Muscle of leg (tissue), 3 donors: ENCODE measurements at regions not wholly inside any gene's neighbourhood (a gene's known extent, or its start where the extent isn't known, plus 50 kb on each side); places are given as distances from the start of the nearest gene placed in this dataset.

Source experiments
- DNase-seq: peaks from one replicate; pipeline ENCODE4 v3.0.0; 2013
- H3K27ac ChIP-seq: one replicate; pipeline ENCODE4 v1.5.1; 2013; ENCODE audit warnings: mild to moderate bottlenecking, low read length, control low read depth
- H3K27me3 ChIP-seq: one replicate; pipeline ENCODE4 v1.6.1; 2013; ENCODE audit warnings: low read length; ENCODE audit not compliant: control insufficient read depth, insufficient read depth
- H3K36me3 ChIP-seq: one replicate; pipeline ENCODE4 v1.6.1; 2013; ENCODE audit warnings: low read length; ENCODE audit not compliant: control insufficient read depth, insufficient read depth
- H3K4me1 ChIP-seq: one replicate; pipeline ENCODE4 v1.6.1; 2013; ENCODE audit warnings: low read length; ENCODE audit not compliant: control insufficient read depth, insufficient read depth
- H3K4me3 ChIP-seq: one replicate; pipeline ENCODE4 v1.5.1; 2013; ENCODE audit warnings: low read length, control low read depth
- H3K9me3 ChIP-seq: replicated peaks from 2 replicates; pipeline ENCODE4 v1.6.1; 2013; ENCODE audit warnings: low read depth, low read length; ENCODE audit not compliant: control insufficient read depth
- WGBS: methylation state at CpG from one replicate; pipeline ENCODE4 v1.1.5; 2013; ENCODE audit warnings: missing lambda C conversion rate; ENCODE audit not compliant: insufficient coverage; 5-methylcytosine and 5-hydroxymethylcytosine counted together

DNA sequence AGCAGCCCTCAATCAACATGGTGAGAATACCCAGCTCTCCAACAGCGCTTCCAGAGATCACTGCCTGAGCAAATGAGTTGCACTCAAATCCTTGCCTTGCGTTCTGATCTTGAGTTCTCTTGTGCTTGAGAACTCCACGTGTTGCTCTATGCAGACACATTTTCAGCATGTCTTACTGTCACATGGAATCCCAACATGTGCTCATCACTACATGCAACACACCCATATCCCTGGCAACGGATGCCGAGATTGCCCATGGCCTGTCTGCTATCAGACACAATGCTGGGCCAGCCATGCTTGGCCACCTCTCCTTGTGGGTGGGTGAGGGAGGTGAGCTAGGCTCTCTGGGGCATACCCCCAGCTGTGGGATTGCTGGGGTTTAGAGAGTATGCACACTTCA, 91.9 kb upstream of the LDAH start:
- Histone ChIP-seq H3K9me3 (no peaks in the 10 kb centered on the region), H3K4me3 (no peak overlapping the region), H3K27ac (no peak overlapping the region), H3K36me3 (no peaks in the 10 kb centered on the region), H3K27me3 (peaks cover 9% of the 10 kb centered on the region), H3K4me1 (peaks cover 4% of the 10 kb centered on the region)
- DNase-seq = no peak
- WGBS = 79% methylated on average over 3 of the region's 5 CpGs

DNA sequence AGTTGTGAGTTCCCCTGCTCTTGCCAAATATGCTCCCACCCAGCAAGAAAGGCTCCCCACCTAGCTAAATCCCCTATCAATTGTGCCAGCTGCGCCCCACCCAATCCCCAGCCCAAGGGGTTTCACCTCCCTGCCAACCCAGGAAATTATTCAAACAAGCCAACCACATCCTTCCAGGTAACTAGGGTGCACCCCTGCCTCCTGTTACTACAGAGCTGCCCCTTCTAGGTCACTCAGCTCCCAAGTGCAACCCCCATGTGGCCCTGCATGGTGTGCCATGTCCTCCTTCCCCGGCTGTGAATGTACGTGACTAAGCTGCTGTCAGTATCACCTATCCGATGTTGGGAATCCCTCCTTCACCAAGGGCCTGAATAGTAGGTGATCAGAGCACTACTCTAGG, 91.2 kb upstream of the LDAH start:
- H3K36me3 ChIP-seq = no peaks in the 10 kb centered on the region
- H3K4me1 ChIP-seq = peaks cover 4% of the 10 kb centered on the region
- H3K9me3 ChIP-seq = no peaks in the 10 kb centered on the region
- WGBS = 84% methylated on average over 4 of the region's 4 CpGs
- no peak overlapping the region for H3K27ac ChIP-seq
- no peak overlapping the region for H3K4me3 ChIP-seq
- H3K27me3 ChIP-seq = peaks cover 9% of the 10 kb centered on the region
- DNase-seq = no peak

DNA sequence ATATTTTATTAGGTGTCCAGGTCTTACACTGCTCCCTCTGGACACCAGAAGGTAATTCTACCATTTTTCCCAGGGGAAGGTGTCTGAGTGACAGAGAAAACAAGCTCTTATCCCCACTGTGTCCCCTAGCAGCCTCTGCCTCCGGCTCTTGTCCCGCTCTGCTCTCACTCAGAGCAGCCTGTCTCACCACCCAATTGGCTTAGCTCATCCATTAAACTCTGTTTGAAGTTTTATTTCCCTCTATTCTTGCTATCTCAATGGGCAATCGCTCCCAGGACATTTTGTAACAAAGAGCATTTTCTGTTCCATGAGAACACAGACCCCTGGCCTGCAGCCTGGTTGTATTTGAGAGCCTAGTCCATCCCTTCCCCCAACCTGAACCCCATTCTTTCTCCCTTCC, 90.6 kb upstream of the LDAH start:
- DNase-seq = no peak
- WGBS = 52% methylated on average over 3 of the region's 3 CpGs
- no peak overlapping the region for H3K4me3 ChIP-seq
- H3K27ac ChIP-seq = no peak overlapping the region
- H3K27me3 ChIP-seq = peaks cover 9% of the 10 kb centered on the region
- no peaks in the 10 kb centered on the region for H3K9me3 ChIP-seq
- no peaks in the 10 kb centered on the region for H3K36me3 ChIP-seq
- H3K4me1 ChIP-seq = peaks cover 4% of the 10 kb centered on the region

DNA sequence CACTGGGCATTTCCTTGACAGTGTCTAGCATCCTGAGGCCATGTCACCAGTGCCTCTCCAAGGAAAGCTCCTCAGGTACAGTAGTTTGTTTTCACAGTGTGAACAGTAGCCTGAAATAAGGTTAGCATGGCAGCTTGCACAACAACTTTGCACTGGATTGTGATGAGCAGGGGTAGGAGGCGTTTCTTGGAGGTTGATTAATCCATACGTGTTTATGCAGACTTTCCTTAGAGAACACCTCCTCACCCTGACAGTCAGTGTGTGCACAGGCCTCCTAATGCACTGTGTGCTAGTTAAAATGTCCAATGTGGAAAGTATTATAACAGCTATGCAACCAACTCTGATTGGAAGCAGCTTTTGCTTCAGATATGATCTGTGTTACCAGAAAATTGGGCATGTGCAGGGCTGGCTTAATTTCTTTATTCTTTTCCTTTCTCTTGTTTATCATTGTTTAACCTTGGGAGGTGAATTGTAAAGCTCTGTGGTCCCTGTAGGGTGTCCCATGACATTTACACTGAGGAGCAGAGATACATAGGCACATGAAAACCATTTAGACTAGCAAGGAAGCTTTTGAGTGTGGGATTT, 77.2 kb upstream of the LDAH start:
- WGBS = no CpG with 5 or more reads among the region's 2 CpGs
- no peak overlapping the region for H3K27ac ChIP-seq
- H3K36me3 ChIP-seq = no peaks in the 10 kb centered on the region
- peaks cover 8% of the 10 kb centered on the region for H3K27me3 ChIP-seq
- no peaks in the 10 kb centered on the region for H3K9me3 ChIP-seq
- H3K4me1 ChIP-seq = no peaks in the 10 kb centered on the region
- H3K4me3 ChIP-seq = no peak overlapping the region
- no peak for DNase-seq

DNA sequence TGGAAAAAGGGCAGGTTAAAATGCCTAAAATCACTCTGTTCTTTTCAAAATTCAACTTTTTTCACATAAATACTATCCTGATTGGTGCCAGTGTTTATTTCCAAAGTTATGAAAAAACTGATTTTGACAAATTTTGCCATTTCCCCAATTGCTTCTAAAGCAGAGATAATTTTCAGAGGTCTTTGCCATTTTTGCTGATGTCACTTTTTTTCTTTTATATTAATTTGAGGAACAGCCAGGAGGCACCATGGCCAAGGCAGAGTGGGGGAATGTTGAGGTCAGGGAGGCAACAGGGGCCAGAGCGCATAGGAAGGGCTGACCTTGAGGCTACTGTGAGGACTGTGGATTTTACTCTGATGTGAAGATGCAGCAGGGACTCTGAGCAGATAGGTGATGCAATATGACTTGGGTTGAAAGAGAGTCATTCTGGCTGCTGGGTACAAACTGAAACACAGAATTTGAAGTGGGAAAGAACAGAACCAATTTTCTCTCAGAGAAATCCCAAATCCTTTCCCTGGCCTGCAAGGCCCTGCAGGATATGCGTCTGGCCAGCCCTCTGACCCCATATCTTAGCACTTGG, 75.1 kb upstream of the LDAH start:
- Histone ChIP-seq H3K4me3 (no peak overlapping the region), H3K9me3 (no peaks in the 10 kb centered on the region), H3K27me3 (peaks cover 8% of the 10 kb centered on the region), H3K27ac (no peak overlapping the region), H3K4me1 (no peaks in the 10 kb centered on the region), H3K36me3 (no peaks in the 10 kb centered on the region)
- DNase-seq = no peak
- 81% methylated on average over 2 of the region's 2 CpGs for WGBS

DNA sequence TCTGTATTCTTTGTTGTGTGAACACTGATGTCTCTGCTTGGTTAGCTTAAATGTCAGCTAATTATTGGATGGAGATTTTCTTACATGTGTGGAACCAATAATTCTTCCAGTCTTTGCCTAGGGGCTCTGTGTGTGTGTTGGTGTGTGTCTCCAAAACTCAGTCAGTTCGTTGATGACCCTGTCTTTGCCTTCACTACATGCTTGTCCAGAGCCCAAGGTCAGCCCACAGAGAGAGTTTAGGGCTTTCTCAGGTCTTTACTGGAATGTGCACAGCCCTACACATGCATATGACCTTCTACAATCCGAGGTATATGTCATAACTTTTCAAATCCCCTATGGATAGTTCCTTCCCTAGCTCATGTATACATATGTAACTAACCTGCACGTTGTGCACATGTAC, 74.1 kb upstream of the LDAH start:
- no CpG with 5 or more reads among the region's 3 CpGs for WGBS
- DNase-seq = no peak
- Histone ChIP-seq H3K4me1 (no peaks in the 10 kb centered on the region), H3K27me3 (peaks cover 8% of the 10 kb centered on the region), H3K36me3 (no peaks in the 10 kb centered on the region), H3K4me3 (no peak overlapping the region), H3K9me3 (no peaks in the 10 kb centered on the region), H3K27ac (no peak overlapping the region)

DNA sequence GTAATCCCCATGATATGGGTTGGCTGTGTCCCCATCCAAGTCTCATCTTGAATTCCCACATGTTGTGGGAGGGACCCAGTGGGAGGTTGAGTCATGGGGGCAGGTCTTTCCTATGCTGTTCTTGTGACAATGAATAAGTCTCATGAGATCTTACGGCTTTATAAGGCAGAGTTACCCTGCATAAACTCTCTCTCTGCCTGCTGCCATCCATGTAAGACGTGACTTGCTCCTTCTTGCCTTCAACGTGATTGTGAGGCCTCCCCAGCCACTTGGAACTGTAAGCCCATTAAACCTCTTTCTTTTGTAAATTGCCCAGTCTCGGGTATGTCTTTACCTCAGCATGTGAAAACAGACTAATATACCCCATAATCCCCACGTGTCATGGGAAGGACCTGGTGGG, 61.9 kb upstream of the LDAH start:
- WGBS = 43% methylated on average over 2 of the region's 5 CpGs

DNA sequence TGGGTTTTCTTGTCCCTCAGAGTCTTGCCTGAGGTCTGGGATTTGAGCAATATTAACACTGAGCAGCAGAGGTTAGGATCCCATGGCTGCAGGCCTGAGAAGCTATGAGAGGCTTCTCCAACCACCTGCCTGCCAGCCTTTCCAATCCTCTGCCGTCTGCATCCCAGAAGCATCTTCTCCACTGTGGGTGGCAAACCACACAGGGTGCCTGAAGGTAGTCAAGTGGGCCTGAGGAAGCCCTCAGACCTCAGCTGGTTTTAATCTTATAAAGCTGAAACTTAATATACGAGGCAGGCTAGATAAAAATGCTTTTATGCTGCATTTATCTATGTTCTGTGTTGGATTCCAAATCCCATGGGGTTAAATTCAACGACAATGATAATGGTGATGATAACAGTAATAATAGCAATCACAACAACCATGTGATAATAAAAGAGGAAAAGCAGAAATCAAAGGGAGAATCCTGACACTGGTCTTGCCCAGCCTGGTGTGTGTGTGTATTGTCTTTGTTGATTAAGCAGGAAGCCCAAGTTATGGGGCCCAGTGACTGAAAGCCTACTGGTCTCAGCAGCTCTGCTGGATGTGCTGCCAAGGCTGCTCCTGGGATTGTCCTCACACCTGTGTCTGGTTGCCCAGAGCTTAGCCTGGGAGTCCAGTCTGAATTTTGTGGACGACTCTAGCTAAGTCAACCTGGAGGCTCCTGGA, 59.7 kb upstream of the LDAH start:
- Histone ChIP-seq H3K4me3 (no peak overlapping the region), H3K27me3 (no peaks in the 10 kb centered on the region), H3K9me3 (no peaks in the 10 kb centered on the region), H3K27ac (no peak overlapping the region), H3K4me1 (no peaks in the 10 kb centered on the region), H3K36me3 (no peaks in the 10 kb centered on the region)
- 82% methylated on average over 1 of the region's 4 CpGs for WGBS
- no peak for DNase-seq

More for the DNA sequence above, 61.9 kb upstream of the LDAH start:
- Histone ChIP-seq H3K36me3 (no peaks in the 10 kb centered on the region), H3K4me1 (no peaks in the 10 kb centered on the region), H3K27ac (no peak overlapping the region), H3K27me3 (no peaks in the 10 kb centered on the region), H3K4me3 (no peak overlapping the region), H3K9me3 (no peaks in the 10 kb centered on the region)
- DNase-seq = no peak

DNA sequence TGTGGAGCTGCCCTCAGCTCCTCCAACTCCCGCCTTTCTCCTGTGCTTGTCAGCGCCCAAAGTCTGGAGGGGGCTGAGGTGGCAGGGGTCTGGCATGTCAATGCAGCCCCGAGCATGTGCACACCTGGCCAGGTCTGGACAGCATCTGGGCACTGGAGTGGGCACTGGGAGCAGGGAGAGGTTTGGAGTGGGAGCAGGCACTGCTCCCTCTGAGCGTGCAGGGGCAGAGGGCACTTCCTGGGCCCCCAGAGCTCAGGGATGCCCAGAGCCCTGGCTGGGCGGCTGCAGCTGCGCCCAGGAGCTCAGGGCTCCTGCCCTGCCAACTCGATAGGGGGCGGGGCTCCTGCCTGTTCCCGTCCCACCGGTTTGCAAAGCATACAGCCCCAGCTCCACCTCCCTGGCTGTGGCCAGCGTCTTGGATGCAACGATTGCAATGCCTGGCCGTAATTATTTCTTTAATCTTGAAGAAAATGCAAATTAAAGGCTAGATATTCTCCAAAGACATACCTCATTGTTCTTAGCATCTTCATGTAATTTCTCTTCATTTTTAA, 57.4 kb upstream of the LDAH start:
- H3K9me3 ChIP-seq = no peaks in the 10 kb centered on the region
- no peak overlapping the region for H3K27ac ChIP-seq
- no peak for DNase-seq
- 81% methylated on average over 6 of the region's 13 CpGs for WGBS
- no peaks in the 10 kb centered on the region for H3K27me3 ChIP-seq
- no peaks in the 10 kb centered on the region for H3K4me1 ChIP-seq
- H3K36me3 ChIP-seq = no peaks in the 10 kb centered on the region
- H3K4me3 ChIP-seq = no peak overlapping the region

DNA sequence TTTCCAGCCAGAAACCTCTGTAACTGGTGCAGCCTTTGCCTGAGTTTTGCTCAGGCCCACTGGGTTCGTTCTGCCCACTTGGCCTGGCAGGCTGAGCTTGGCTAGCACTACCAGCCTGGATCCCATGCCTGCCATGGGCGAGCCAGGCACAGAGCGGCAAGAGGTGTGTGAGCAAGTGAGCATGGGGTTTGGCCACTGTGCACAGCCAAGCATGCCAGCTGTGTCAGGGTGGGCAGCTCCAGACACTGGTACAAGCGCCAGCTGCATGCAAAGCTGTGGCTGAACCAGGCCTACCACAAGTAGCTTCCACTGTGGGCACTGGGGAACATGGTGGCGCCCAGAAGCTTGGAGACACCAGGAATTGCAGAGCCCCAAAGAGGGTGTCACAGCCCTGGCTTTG, 56.3 kb upstream of the LDAH start:
- Histone ChIP-seq H3K4me1 (no peaks in the 10 kb centered on the region), H3K27ac (no peak overlapping the region), H3K27me3 (no peaks in the 10 kb centered on the region), H3K36me3 (no peaks in the 10 kb centered on the region), H3K9me3 (no peaks in the 10 kb centered on the region), H3K4me3 (no peak overlapping the region)
- WGBS = 68% methylated on average over 5 of the region's 5 CpGs
- DNase-seq = no peak
